ENCODE measurements at regions not wholly inside any gene's neighbourhood (a gene's known extent, or its start where the extent isn't known, plus 50 kb on each side); places are given as distances from the start of the nearest gene placed in this dataset.

DNA sequence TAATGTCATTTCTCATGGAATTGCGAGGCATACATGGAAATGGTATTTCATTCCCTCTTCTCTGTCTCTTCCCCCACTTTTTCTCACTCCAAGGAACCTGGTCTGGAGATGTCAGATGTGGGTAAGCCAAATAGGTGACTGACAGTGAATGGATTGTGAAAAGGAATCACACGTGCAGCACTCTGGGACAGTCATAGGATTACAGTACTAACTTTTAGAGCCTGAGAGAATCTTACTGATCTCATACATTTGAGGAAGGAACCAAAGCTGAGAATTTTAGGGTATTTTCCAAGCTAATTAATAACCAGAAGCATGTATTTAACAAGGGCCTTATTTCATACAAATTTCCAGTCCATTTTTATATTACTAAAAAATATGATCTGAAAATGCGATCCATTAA is 58.1 kb upstream of the ERBB4 start:
- H3K4me3 ChIP-seq (ENCODE audit: low read depth, low read length): no peak overlapping the region
- no peaks in the 10 kb centered on the region for H3K36me3 ChIP-seq
- peaks cover 7% of the 10 kb centered on the region; the same call in 1 of the 2 replicates for H3K4me1 ChIP-seq
- TF ChIP-seq, protein P1, sequence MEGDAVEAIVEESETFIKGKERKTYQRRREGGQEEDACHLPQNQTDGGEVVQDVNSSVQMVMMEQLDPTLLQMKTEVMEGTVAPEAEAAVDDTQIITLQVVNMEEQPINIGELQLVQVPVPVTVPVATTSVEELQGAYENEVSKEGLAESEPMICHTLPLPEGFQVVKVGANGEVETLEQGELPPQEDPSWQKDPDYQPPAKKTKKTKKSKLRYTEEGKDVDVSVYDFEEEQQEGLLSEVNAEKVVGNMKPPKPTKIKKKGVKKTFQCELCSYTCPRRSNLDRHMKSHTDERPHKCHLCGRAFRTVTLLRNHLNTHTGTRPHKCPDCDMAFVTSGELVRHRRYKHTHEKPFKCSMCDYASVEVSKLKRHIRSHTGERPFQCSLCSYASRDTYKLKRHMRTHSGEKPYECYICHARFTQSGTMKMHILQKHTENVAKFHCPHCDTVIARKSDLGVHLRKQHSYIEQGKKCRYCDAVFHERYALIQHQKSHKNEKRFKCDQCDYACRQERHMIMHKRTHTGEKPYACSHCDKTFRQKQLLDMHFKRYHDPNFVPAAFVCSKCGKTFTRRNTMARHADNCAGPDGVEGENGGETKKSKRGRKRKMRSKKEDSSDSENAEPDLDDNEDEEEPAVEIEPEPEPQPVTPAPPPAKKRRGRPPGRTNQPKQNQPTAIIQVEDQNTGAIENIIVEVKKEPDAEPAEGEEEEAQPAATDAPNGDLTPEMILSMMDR (IDR thresholded peaks at IDR 0.05; ENCODE audit: low read depth, low read length): no peak
- no peak for DNase-seq
- H3K9me3 ChIP-seq: no peaks in the 10 kb centered on the region
- H3K27me3 ChIP-seq: no peaks in the 10 kb centered on the region

DNA sequence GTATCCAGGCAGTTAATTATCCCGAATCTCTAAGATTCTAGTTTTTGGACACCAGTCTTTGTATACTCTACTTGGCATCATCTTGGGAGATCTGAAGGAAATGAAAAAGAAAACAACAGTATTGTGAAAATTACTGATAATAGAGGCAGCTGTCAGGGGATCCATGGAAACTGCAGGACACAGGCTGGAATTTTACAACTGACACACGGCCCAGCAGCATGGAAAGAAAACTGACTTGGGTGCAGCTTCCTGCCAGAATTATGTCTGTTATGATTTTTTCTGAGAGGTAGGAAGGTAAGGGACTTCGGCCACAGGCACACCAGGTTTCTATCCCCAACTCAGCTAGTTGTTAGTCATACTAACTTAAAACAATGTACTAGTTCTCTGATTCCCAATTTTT is 57.7 kb upstream of the ERBB4 start:
- no peaks in the 10 kb centered on the region for H3K9me3 ChIP-seq
- H3K4me3 ChIP-seq (ENCODE audit: low read depth, low read length): no peak overlapping the region
- no peaks in the 10 kb centered on the region for H3K36me3 ChIP-seq
- H3K4me1 ChIP-seq: peaks cover 4% of the 10 kb centered on the region; the same call in 1 of the 2 replicates
- DNase-seq: no peak
- H3K27me3 ChIP-seq: no peaks in the 10 kb centered on the region
- TF ChIP-seq, protein P1 (IDR thresholded peaks at IDR 0.05; ENCODE audit: low read depth, low read length): no peak

DNA sequence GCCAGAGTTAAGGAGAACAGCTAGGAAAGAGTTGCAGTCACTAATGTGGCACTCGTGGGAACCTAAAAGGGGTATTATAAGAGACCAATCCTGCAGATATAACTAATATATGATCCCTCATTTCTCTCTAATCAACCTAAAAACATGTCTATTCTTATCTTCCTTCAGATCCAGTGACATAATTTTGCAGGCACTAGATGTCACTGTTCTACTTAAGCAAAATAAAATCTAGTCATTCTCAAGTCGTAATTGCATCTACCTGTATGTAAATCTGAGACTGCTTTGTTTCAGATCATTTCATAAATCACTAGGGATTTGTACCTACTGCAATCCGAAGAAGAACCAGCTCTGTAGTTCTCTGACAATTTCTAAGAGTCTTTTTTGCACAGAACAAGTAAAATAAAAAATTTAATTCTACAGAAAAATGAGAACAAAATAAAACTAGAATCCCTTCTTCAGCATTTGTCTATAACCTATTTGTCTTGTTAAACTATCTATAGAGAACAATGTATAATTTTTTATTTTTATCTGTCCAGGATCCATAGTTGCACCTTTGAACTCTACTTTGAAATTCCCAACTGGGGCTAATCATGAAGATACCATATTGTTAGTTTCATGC is 56.5 kb upstream of the ERBB4 start:
- Histone ChIP-seq H3K4me1 (peaks cover 6% of the 10 kb centered on the region; the same call in 1 of the 2 replicates), H3K4me3 (ENCODE audit: low read depth, low read length) (no peak overlapping the region), H3K9me3 (no peaks in the 10 kb centered on the region), H3K36me3 (no peaks in the 10 kb centered on the region), H3K27me3 (no peaks in the 10 kb centered on the region)
- TF ChIP-seq, protein P1 (IDR thresholded peaks at IDR 0.05; ENCODE audit: low read depth, low read length): peak; percentile 39
- no peak for DNase-seq

DNA sequence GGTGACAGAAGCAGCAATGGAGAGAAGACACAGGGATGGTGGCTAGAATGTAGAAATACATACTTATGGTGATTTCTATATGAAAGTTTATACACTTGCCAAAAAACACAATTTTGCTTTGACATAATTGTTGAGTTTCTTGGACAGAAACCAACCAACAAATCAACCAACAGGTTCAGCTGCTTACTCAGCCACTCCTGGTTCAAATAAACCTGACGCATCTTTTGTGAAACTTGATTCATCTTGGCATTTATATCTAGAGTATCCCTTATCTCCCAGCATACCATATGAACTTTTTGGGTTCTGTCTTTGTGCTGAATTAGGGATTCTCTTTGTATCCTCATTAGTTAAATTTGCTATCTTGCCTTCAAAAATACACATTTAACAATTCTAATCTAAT is 54.1 kb upstream of the ERBB4 start:
- no peaks in the 10 kb centered on the region for H3K36me3 ChIP-seq
- TF ChIP-seq, protein P1 (IDR thresholded peaks at IDR 0.05; ENCODE audit: low read depth, low read length): no peak
- no peak overlapping the region for H3K4me3 ChIP-seq (ENCODE audit: low read depth, low read length)
- H3K27me3 ChIP-seq: no peaks in the 10 kb centered on the region
- peaks cover 14% of the 10 kb centered on the region for H3K4me1 ChIP-seq
- no peaks in the 10 kb centered on the region for H3K9me3 ChIP-seq
- DNase-seq: no peak

Data from BE2C (cell line).